SK-N-SH treated with all-trans-retinoic acid at 6 μM for 48 hours (cell line): ENCODE measurements at regions not wholly inside any gene's neighbourhood (a gene's known extent, or its start where the extent isn't known, plus 50 kb on each side); places are given as distances from the start of the nearest gene placed in this dataset.

Experiments
- ISL1 ChIP-seq: fragments of 250-450 bp; sonication (Bioruptor Pico); IDR thresholded peaks from 2 replicates; pipeline ENCODE4 v2.1.2; 2022; ENCODE audit warnings: mild to moderate bottlenecking, moderate library complexity
- ZFP3 ChIP-seq: fragments of 250-450 bp; sonication (Bioruptor Pico); IDR thresholded peaks from 2 replicates; pipeline ENCODE4 v1.5.0; 2020; ENCODE audit warnings: mild to moderate bottlenecking, moderate library complexity

DNA sequence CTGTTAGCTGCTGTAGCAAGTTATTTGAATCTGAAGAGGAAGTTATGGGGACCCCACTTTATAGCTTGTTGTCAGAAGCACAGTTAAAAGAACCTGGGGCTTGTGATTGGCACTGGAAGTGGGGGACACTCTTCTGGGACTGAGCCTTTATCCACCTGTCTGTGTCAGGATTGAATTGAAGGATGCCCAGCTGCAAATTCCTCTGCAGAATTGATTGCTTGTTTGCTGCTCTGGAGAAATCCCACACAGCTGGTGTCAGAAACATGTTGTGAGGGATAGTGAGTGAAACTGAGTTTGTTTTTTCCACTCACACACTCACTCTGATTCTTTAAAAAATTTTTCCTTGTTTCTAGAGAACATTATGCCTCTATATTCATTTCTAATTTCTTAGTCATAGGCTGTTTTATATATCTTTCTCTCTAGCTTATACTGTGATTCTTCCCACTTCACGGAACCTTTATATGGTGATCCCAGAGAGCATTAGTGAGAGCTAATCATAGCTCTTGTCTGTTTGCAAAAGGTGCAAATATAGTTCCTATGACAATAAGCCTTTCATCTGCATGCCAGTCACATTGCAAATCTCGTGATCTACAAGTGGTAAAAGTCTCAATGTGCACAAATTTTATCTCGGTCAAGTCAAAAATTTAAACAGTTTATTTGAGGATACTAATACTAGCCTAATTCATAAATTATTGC, 188.5 kb upstream of the EDIL3 start:
- no peak for TF ChIP-seq ZFP3
- no peak for TF ChIP-seq ISL1
